ENCODE measurements at regions not wholly inside any gene's neighbourhood (a gene's known extent, or its start where the extent isn't known, plus 50 kb on each side); places are given as distances from the start of the nearest gene placed in this dataset.
A peak's percentile ranks its signal among the peaks of the same experiment; 100 is the strongest.

- intact Hi-C loops (cut with micrococcal nuclease), result no loop called here
- Mint-ChIP-seq H3K9me3 (no peaks in the 10 kb centered on the region), H3K36me3 (ENCODE audit: low read depth) (no peaks in the 10 kb centered on the region), H3K4me1 (ENCODE audit: low read depth) (no peaks in the 10 kb centered on the region), H3K4me3 (no peak overlapping the region), H3K27me3 (ENCODE audit: insufficient read depth) (peaks cover 18% of the 10 kb centered on the region), H3K27ac (no peak overlapping the region)
- DNase-seq (ENCODE audit: low spot score), result no peak
These were observed 524.5 kb upstream of the C16orf82 start for GRCh38 chr16:26542198-26542597.

GRCh38 chr16:26546573-26546972, 520.2 kb upstream of the C16orf82 start:
- no peaks in the 10 kb centered on the region for H3K36me3 Mint-ChIP-seq (ENCODE audit: low read depth)
- no peak overlapping the region for H3K4me3 Mint-ChIP-seq

GRCh38 chr16:26547681-26548080, 519.0 kb upstream of the C16orf82 start:
- Mint-ChIP-seq H3K27ac (no peak overlapping the region), H3K9me3 (no peaks in the 10 kb centered on the region), H3K4me1 (ENCODE audit: low read depth) (no peaks in the 10 kb centered on the region), H3K4me3 (no peak overlapping the region), H3K27me3 (ENCODE audit: insufficient read depth) (peaks cover 31% of the 10 kb centered on the region), H3K36me3 (ENCODE audit: low read depth) (no peaks in the 10 kb centered on the region)
- no peak for DNase-seq (ENCODE audit: low spot score)
- intact Hi-C loops (cut with micrococcal nuclease), result no loop called here

More at GRCh38 chr16:26546573-26546972, 520.2 kb upstream of the C16orf82 start:
- H3K27me3 Mint-ChIP-seq (ENCODE audit: insufficient read depth), result peaks cover 27% of the 10 kb centered on the region
- DNase-seq (ENCODE audit: low spot score), result no peak
- H3K4me1 Mint-ChIP-seq (ENCODE audit: low read depth), result no peaks in the 10 kb centered on the region
- H3K9me3 Mint-ChIP-seq, result no peaks in the 10 kb centered on the region
- H3K27ac Mint-ChIP-seq, result no peak overlapping the region
- intact Hi-C loops (cut with micrococcal nuclease), result no loop called here

- Mint-ChIP-seq H3K27ac (no peak overlapping the region), H3K4me3 (no peak overlapping the region), H3K4me1 (ENCODE audit: low read depth) (no peaks in the 10 kb centered on the region), H3K27me3 (ENCODE audit: insufficient read depth) (peaks cover 36% of the 10 kb centered on the region), H3K9me3 (no peaks in the 10 kb centered on the region), H3K36me3 (ENCODE audit: low read depth) (no peaks in the 10 kb centered on the region)
- intact Hi-C loops (cut with micrococcal nuclease), result no loop called here
- DNase-seq (ENCODE audit: low spot score), result no peak
These were observed 516.6 kb upstream of the C16orf82 start for GRCh38 chr16:26550111-26550610.

GRCh38 chr16:26554030-26554429, 512.7 kb upstream of the C16orf82 start:
- Mint-ChIP-seq H3K9me3 (no peaks in the 10 kb centered on the region), H3K27ac (no peak overlapping the region), H3K4me3 (no peak overlapping the region), H3K27me3 (ENCODE audit: insufficient read depth) (peaks cover 43% of the 10 kb centered on the region), H3K36me3 (ENCODE audit: low read depth) (no peaks in the 10 kb centered on the region), H3K4me1 (ENCODE audit: low read depth) (no peaks in the 10 kb centered on the region)
- no peak for DNase-seq (ENCODE audit: low spot score)
- intact Hi-C loops (cut with micrococcal nuclease), result no loop called here

- Mint-ChIP-seq H3K27me3 (ENCODE audit: insufficient read depth) (peaks cover 49% of the 10 kb centered on the region), H3K4me1 (ENCODE audit: low read depth) (peaks cover 9% of the 10 kb centered on the region), H3K36me3 (ENCODE audit: low read depth) (no peaks in the 10 kb centered on the region), H3K4me3 (no peak overlapping the region), H3K9me3 (peaks cover 4% of the 10 kb centered on the region), H3K27ac (no peak overlapping the region)
- no peak for DNase-seq (ENCODE audit: low spot score)
- intact Hi-C loops (cut with micrococcal nuclease), result no loop called here
These were observed 505.4 kb upstream of the C16orf82 start for GRCh38 chr16:26561303-26561702.

- intact Hi-C loops (cut with micrococcal nuclease), result no loop called here
These were observed 503.7 kb upstream of the C16orf82 start for GRCh38 chr16:26563018-26563417.

GRCh38 chr16:26567356-26567755, 499.4 kb upstream of the C16orf82 start:
- intact Hi-C loops (cut with micrococcal nuclease), result no loop called here

More at GRCh38 chr16:26563018-26563417, 503.7 kb upstream of the C16orf82 start:
- Mint-ChIP-seq H3K9me3 (peaks cover 4% of the 10 kb centered on the region), H3K36me3 (ENCODE audit: low read depth) (no peaks in the 10 kb centered on the region), H3K27ac (no peak overlapping the region), H3K27me3 (ENCODE audit: insufficient read depth) (peaks cover 46% of the 10 kb centered on the region), H3K4me1 (ENCODE audit: low read depth) (peaks cover 9% of the 10 kb centered on the region), H3K4me3 (no peak overlapping the region)
- no peak for DNase-seq (ENCODE audit: low spot score)

GRCh38 chr16:26569793-26570192, 496.9 kb upstream of the C16orf82 start:
- H3K27ac Mint-ChIP-seq, result no peak overlapping the region
- H3K36me3 Mint-ChIP-seq (ENCODE audit: low read depth), result no peaks in the 10 kb centered on the region
- peaks cover 17% of the 10 kb centered on the region for H3K4me1 Mint-ChIP-seq (ENCODE audit: low read depth)
- peaks cover 7% of the 10 kb centered on the region for H3K27me3 Mint-ChIP-seq (ENCODE audit: insufficient read depth)
- DNase-seq (ENCODE audit: low spot score), result peak; percentile 7
- H3K9me3 Mint-ChIP-seq, result peaks cover 6% of the 10 kb centered on the region
- intact Hi-C loops (cut with micrococcal nuclease), result loop anchor here (10.0 kb wide), 1 partner anchor 725 kb away; no protein-coding TSS in a partner anchor
- no peak overlapping the region for H3K4me3 Mint-ChIP-seq

More at GRCh38 chr16:26567356-26567755, 499.4 kb upstream of the C16orf82 start:
- no peak for DNase-seq (ENCODE audit: low spot score)
- Mint-ChIP-seq H3K9me3 (no peaks in the 10 kb centered on the region), H3K4me3 (no peak overlapping the region), H3K4me1 (ENCODE audit: low read depth) (peaks cover 17% of the 10 kb centered on the region), H3K27me3 (ENCODE audit: insufficient read depth) (peaks cover 22% of the 10 kb centered on the region), H3K36me3 (ENCODE audit: low read depth) (no peaks in the 10 kb centered on the region), H3K27ac (no peak overlapping the region)

GRCh38 chr16:26578748-26579147, 488.0 kb upstream of the C16orf82 start:
- Mint-ChIP-seq H3K27ac (no peak overlapping the region), H3K4me3 (no peak overlapping the region)

GRCh38 chr16:26583803-26584202, 482.9 kb upstream of the C16orf82 start:
- H3K4me3 Mint-ChIP-seq, result no peak overlapping the region
- intact Hi-C loops (cut with micrococcal nuclease), result no loop called here
- H3K27me3 Mint-ChIP-seq (ENCODE audit: insufficient read depth), result peaks cover 37% of the 10 kb centered on the region
- H3K27ac Mint-ChIP-seq, result no peak overlapping the region
- H3K9me3 Mint-ChIP-seq, result peaks cover 40% of the 10 kb centered on the region
- H3K36me3 Mint-ChIP-seq (ENCODE audit: low read depth), result peaks cover 11% of the 10 kb centered on the region
- peaks cover 18% of the 10 kb centered on the region for H3K4me1 Mint-ChIP-seq (ENCODE audit: low read depth)
- no peak for DNase-seq (ENCODE audit: low spot score)

More at GRCh38 chr16:26578748-26579147, 488.0 kb upstream of the C16orf82 start:
- Mint-ChIP-seq H3K27me3 (ENCODE audit: insufficient read depth) (peaks cover 19% of the 10 kb centered on the region), H3K9me3 (peaks cover 22% of the 10 kb centered on the region), H3K4me1 (ENCODE audit: low read depth) (peaks cover 18% of the 10 kb centered on the region), H3K36me3 (ENCODE audit: low read depth) (peaks cover 9% of the 10 kb centered on the region)
- DNase-seq (ENCODE audit: low spot score), result no peak
- intact Hi-C loops (cut with micrococcal nuclease), result loop anchor here (10.0 kb wide), 1 partner anchor 734 kb away; no protein-coding TSS in a partner anchor

- Mint-ChIP-seq H3K27me3 (ENCODE audit: insufficient read depth) (no peaks in the 10 kb centered on the region), H3K27ac (peak overlapping the region; percentile 70), H3K36me3 (ENCODE audit: low read depth) (peaks cover 14% of the 10 kb centered on the region)
These were observed 473.0 kb upstream of the C16orf82 start for GRCh38 chr16:26593700-26594099.

GRCh38 chr16:26594666-26595065, 472.1 kb upstream of the C16orf82 start:
- H3K27me3 Mint-ChIP-seq (ENCODE audit: insufficient read depth), result no peaks in the 10 kb centered on the region
- H3K4me1 Mint-ChIP-seq (ENCODE audit: low read depth), result peaks cover 74% of the 10 kb centered on the region

More at GRCh38 chr16:26593700-26594099, 473.0 kb upstream of the C16orf82 start:
- DNase-seq (ENCODE audit: low spot score), result no peak
- Mint-ChIP-seq H3K4me3 (peak overlapping the region; percentile 50), H3K9me3 (peaks cover 13% of the 10 kb centered on the region), H3K4me1 (ENCODE audit: low read depth) (peaks cover 64% of the 10 kb centered on the region)
- intact Hi-C loops (cut with micrococcal nuclease), result no loop called here

More at GRCh38 chr16:26594666-26595065, 472.1 kb upstream of the C16orf82 start:
- DNase-seq (ENCODE audit: low spot score), result no peak
- intact Hi-C loops (cut with micrococcal nuclease), result loop anchor here (5.0 kb wide), 3 partner anchors 38 to 1482 kb away; partner anchors contain the start of gene LCMT1
- peak overlapping the region; percentile 37 for H3K27ac Mint-ChIP-seq
- H3K4me3 Mint-ChIP-seq, result peak overlapping the region; percentile 45
- H3K36me3 Mint-ChIP-seq (ENCODE audit: low read depth), result peaks cover 22% of the 10 kb centered on the region
- H3K9me3 Mint-ChIP-seq, result peaks cover 13% of the 10 kb centered on the region
